Mesendoderm (in vitro differentiated cells): ENCODE measurements at regions not wholly inside any gene's neighbourhood (a gene's known extent, or its start where the extent isn't known, plus 50 kb on each side); places are given as distances from the start of the nearest gene placed in this dataset.

Source experiments
- DNase-seq: peaks from one replicate; pipeline ENCODE4 v3.0.0; 2013
- H2AK5ac ChIP-seq: 2 replicates; pipeline ENCODE4 v1.6.1; 2013; ENCODE audit warnings: low read length, inconsistent platforms
- H2BK120ac ChIP-seq: 2 replicates; pipeline ENCODE4 v1.6.1; 2013; ENCODE audit warnings: low read depth, mild to moderate bottlenecking, low read length, moderate library complexity, mixed read lengths
- H2BK15ac ChIP-seq: replicated peaks from 2 replicates; pipeline ENCODE4 v1.6.1; 2013; ENCODE audit warnings: low read depth, mild to moderate bottlenecking, moderate library complexity
- H2BK5ac ChIP-seq: 2 replicates; pipeline ENCODE4 v1.6.1; 2013; ENCODE audit warnings: low read length, inconsistent platforms
- H3K18ac ChIP-seq: 2 replicates; pipeline ENCODE4 v1.6.1; 2013; ENCODE audit warnings: mild to moderate bottlenecking, low read length, mixed read lengths
- H3K23ac ChIP-seq: one replicate; pipeline ENCODE4 v1.6.1; 2013; ENCODE audit warnings: low read length
- H3K27ac ChIP-seq: 2 replicates; pipeline ENCODE4 v1.5.1; 2013; ENCODE audit warnings: low read depth, mild to moderate bottlenecking, inconsistent platforms, low read length, moderate library complexity
- H3K27me3 ChIP-seq: 2 replicates; pipeline ENCODE4 v1.6.1; 2013; ENCODE audit warnings: low read length, control low read depth, mild to moderate bottlenecking, inconsistent platforms; ENCODE audit not compliant: insufficient read depth, poor library complexity
- H3K36me3 ChIP-seq: 2 replicates; pipeline ENCODE4 v1.6.1; 2013; ENCODE audit warnings: low read length, inconsistent platforms; ENCODE audit not compliant: control insufficient read depth, insufficient read depth
- H3K4ac ChIP-seq: one replicate; pipeline ENCODE4 v1.6.1; 2013; ENCODE audit warnings: low read depth, mild to moderate bottlenecking, low read length, moderate library complexity
- H3K4me1 ChIP-seq: 2 replicates; pipeline ENCODE4 v1.6.1; 2013; ENCODE audit warnings: low read depth, low read length, inconsistent platforms; ENCODE audit not compliant: control insufficient read depth
- H3K4me2 ChIP-seq: 2 replicates; pipeline ENCODE4 v1.6.1; 2013; ENCODE audit warnings: low read length
- H3K4me3 ChIP-seq: 2 replicates; pipeline ENCODE4 v1.5.1; 2013; ENCODE audit warnings: mild to moderate bottlenecking, low read length
- H3K56ac ChIP-seq: one replicate; pipeline ENCODE4 v1.6.1; 2013; ENCODE audit warnings: low read length
- H3K79me1 ChIP-seq: 2 replicates; pipeline ENCODE4 v1.6.1; 2013; ENCODE audit warnings: low read length, inconsistent platforms
- H3K79me2 ChIP-seq: 2 replicates; pipeline ENCODE4 v1.6.1; 2013; ENCODE audit warnings: mild to moderate bottlenecking, low read length; ENCODE audit not compliant: control insufficient read depth, insufficient read depth
- H3K9ac ChIP-seq: 2 replicates; pipeline ENCODE4 v1.6.1; 2013; ENCODE audit warnings: low read length, inconsistent platforms
- H4K5ac ChIP-seq: one replicate; pipeline ENCODE4 v1.6.1; 2013; ENCODE audit warnings: low read length
- H4K8ac ChIP-seq: one replicate; pipeline ENCODE4 v1.6.1; 2013; ENCODE audit warnings: low read depth, mild to moderate bottlenecking, control low read depth, low read length, moderate library complexity
- WGBS: extraction: QIAGEN DNeasy Blood & Tissue Kit; methylation state at CpG from one replicate; pipeline ENCODE4 v1.1.7; 2013; ENCODE audit warnings: low lambda C conversion rate, missing lambda C conversion rate; ENCODE audit not compliant: insufficient coverage; ENCODE audit errors: extremely low coverage; 5-methylcytosine and 5-hydroxymethylcytosine counted together

DNA sequence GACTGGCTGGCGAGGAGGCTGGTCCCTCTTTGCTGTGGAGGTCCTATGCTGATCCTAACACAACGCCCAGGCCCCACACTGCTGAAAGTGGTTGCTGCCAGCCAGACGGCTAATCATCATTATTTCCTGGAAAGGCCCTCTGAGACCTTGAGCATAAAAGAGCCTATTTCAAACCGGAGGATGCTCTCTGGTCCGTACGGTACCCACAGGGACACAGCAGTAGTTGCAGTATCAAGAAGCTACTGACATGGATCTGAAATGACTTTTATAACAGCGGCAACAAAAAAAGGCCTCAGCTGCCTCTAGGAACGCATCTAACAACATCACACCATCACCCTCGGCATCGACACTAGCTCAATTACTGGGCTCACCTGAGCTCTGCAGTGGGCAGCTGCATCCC lies 59.1 kb upstream of the FOXB1 start:
- Histone ChIP-seq H2BK120ac (no peak overlapping the region), H3K18ac (no peak overlapping the region), H2BK15ac (no peak overlapping the region), H3K36me3 (no peaks in the 10 kb centered on the region), H2BK5ac (no peak overlapping the region), H3K4me2 (no peak overlapping the region), H3K56ac (no peak overlapping the region), H4K5ac (no peak overlapping the region), H4K8ac (no peak overlapping the region), H3K23ac (no peak overlapping the region), H3K4me1 (no peaks in the 10 kb centered on the region), H3K79me2 (no peaks in the 10 kb centered on the region), H3K79me1 (no peaks in the 10 kb centered on the region), H2AK5ac (no peak overlapping the region), H3K9ac (no peak overlapping the region), H3K4me3 (no peak overlapping the region), H3K4ac (no peak overlapping the region), H3K27ac (no peak overlapping the region), H3K27me3 (no peaks in the 10 kb centered on the region)
- DNase-seq = no peak
- no CpG with 5 or more reads among the region's 10 CpGs for WGBS

DNA sequence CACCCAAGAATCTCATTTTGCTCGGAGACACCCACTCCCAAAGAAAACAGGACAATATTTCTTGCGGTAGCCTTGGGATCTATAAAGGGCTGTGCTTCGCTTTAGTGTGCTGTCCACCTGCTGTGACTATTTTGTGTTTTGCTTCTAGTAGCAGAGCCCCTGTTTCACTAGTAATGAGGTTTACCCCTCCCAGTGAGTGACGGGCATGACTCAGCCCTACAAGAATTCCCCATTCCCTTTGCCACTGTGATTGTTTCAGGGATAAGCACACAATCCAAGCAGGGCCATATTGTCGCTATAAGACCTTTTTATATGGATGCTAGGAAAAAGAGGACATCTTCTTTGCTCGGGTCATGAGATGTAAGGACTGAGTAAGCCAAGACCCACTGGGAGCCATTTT lies 62.5 kb upstream of the FOXB1 start:
- Histone ChIP-seq H3K4me2 (no peak overlapping the region), H4K8ac (no peak overlapping the region), H3K27ac (no peak overlapping the region), H2BK5ac (no peak overlapping the region), H3K9ac (no peak overlapping the region), H3K56ac (no peak overlapping the region), H3K27me3 (no peaks in the 10 kb centered on the region), H2BK120ac (no peak overlapping the region), H3K4ac (no peak overlapping the region), H3K79me1 (no peaks in the 10 kb centered on the region), H4K5ac (no peak overlapping the region), H3K4me3 (no peak overlapping the region), H3K79me2 (no peaks in the 10 kb centered on the region), H2BK15ac (no peak overlapping the region), H3K18ac (no peak overlapping the region), H3K23ac (no peak overlapping the region), H2AK5ac (no peak overlapping the region), H3K36me3 (no peaks in the 10 kb centered on the region), H3K4me1 (no peaks in the 10 kb centered on the region)
- peak; percentile 81 for DNase-seq
- WGBS = no CpG with 5 or more reads among the region's 6 CpGs

DNA sequence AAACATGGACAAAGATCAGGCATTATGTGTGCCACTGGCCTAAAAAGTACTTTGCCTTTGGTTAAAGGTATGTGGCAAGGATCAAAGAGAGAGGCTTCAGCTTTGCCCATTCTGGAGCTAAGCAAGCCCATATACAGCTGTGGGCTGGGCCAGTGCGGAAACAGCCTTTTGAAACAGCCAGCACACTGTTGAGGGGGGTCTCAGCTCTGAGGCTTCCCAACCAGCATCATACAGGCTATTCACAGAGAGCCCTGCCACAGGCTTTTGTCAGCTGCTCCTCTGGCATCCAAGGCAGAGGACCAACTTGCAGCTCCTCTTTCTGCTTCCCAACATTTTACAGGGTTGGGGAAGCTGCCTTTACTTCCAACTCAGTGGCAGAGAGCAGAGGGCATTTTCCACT lies 63.2 kb upstream of the FOXB1 start:
- no peaks in the 10 kb centered on the region for H3K27me3 ChIP-seq
- no peak overlapping the region for H3K56ac ChIP-seq
- H2AK5ac ChIP-seq = no peak overlapping the region
- H2BK120ac ChIP-seq = no peak overlapping the region
- H2BK15ac ChIP-seq = no peak overlapping the region
- H3K4me1 ChIP-seq = no peaks in the 10 kb centered on the region
- no CpG with 5 or more reads among the region's 1 CpG for WGBS
- H3K4me3 ChIP-seq = no peak overlapping the region
- no peak overlapping the region for H3K27ac ChIP-seq
- H3K79me1 ChIP-seq = no peaks in the 10 kb centered on the region
- H3K36me3 ChIP-seq = no peaks in the 10 kb centered on the region
- no peak for DNase-seq
- H3K18ac ChIP-seq = peak overlapping the region; percentile 23
- no peaks in the 10 kb centered on the region for H3K79me2 ChIP-seq
- no peak overlapping the region for H3K4me2 ChIP-seq
- H3K9ac ChIP-seq = no peak overlapping the region
- no peak overlapping the region for H3K4ac ChIP-seq
- no peak overlapping the region for H4K5ac ChIP-seq
- H2BK5ac ChIP-seq = no peak overlapping the region
- H4K8ac ChIP-seq = no peak overlapping the region
- H3K23ac ChIP-seq = no peak overlapping the region

DNA sequence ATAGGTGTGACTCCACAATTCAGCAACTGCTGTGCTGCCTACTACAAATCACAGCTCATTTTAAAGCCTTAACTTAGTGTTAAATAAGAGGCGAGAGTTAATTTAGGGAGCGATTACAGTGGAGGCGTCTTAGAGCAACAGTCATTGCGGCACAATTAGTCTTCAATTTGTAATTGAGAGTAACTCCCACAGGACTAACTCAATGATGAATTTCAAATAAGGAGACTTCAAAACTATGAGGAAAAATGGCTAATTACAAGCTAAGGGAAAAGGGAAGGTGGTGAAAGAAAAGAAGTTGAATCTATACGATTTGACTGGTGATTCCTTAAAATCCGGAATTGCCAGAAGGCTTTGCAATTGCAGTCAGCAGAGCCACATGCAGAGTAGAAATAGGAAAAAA lies 63.7 kb upstream of the FOXB1 start:
- no peaks in the 10 kb centered on the region for H3K27me3 ChIP-seq
- no peak overlapping the region for H2BK120ac ChIP-seq
- no peak overlapping the region for H3K9ac ChIP-seq
- H3K18ac ChIP-seq = no peak overlapping the region
- H3K4me2 ChIP-seq = no peak overlapping the region
- no peaks in the 10 kb centered on the region for H3K79me1 ChIP-seq
- H3K56ac ChIP-seq = no peak overlapping the region
- no peak overlapping the region for H2BK15ac ChIP-seq
- H4K5ac ChIP-seq = no peak overlapping the region
- no peak overlapping the region for H2AK5ac ChIP-seq
- no peaks in the 10 kb centered on the region for H3K79me2 ChIP-seq
- no CpG with 5 or more reads among the region's 6 CpGs for WGBS
- no peak overlapping the region for H3K4me3 ChIP-seq
- H3K27ac ChIP-seq = no peak overlapping the region
- no peak overlapping the region for H3K23ac ChIP-seq
- no peaks in the 10 kb centered on the region for H3K36me3 ChIP-seq
- H3K4me1 ChIP-seq = no peaks in the 10 kb centered on the region
- H4K8ac ChIP-seq = no peak overlapping the region
- no peak overlapping the region for H2BK5ac ChIP-seq
- no peak overlapping the region for H3K4ac ChIP-seq
- DNase-seq = no peak

DNA sequence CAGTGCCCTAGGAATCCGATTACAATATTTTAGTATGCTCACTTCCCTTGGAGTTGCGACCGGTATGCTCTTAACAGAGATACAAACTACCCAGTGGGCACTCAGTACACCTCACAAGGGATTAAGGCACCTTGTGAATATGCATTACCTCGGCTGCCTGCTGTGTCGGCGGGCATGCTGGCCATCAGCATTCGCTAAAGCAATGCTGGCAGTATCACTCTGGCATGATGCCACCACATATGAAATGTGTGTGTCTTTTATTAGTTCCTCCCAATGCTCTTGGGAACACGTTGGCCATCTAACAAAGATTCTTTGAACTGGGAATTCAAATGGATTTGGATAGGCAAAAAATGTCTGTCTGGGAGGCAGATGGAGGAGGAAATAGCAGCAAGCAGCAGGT lies 67.4 kb upstream of the FOXB1 start:
- H2BK15ac ChIP-seq = no peak overlapping the region
- H2BK5ac ChIP-seq = no peak overlapping the region
- no peaks in the 10 kb centered on the region for H3K4me1 ChIP-seq
- no CpG with 5 or more reads among the region's 8 CpGs for WGBS
- no peak overlapping the region for H3K9ac ChIP-seq
- no peak overlapping the region for H3K4ac ChIP-seq
- H3K18ac ChIP-seq = no peak overlapping the region
- H4K8ac ChIP-seq = no peak overlapping the region
- no peak overlapping the region for H3K4me2 ChIP-seq
- no peaks in the 10 kb centered on the region for H3K79me2 ChIP-seq
- DNase-seq = no peak
- H3K27ac ChIP-seq = no peak overlapping the region
- H3K4me3 ChIP-seq = no peak overlapping the region
- no peak overlapping the region for H3K23ac ChIP-seq
- H2AK5ac ChIP-seq = no peak overlapping the region
- H3K79me1 ChIP-seq = no peaks in the 10 kb centered on the region
- H3K56ac ChIP-seq = no peak overlapping the region
- H2BK120ac ChIP-seq = no peak overlapping the region
- H3K36me3 ChIP-seq = no peaks in the 10 kb centered on the region
- H4K5ac ChIP-seq = no peak overlapping the region
- no peaks in the 10 kb centered on the region for H3K27me3 ChIP-seq

DNA sequence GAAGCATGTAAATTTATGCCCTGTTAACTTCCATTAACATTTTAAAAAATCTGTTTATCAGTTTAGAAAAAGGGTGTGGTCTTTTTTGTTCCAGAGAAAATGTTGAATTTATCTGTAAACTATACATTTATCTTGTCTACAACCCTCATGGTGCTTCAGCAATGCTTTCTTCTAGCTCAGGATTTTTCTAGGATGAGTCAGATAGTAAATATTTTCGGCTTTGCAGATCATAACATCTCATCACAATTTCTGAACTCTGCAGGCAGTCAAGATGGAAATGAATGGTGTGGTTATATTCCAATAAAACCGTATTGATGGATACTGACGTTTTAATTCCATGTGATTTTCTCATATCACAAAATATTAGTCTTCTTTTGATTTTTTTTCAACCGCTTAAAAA lies 70.5 kb upstream of the FOXB1 start:
- no peak overlapping the region for H3K23ac ChIP-seq
- no peaks in the 10 kb centered on the region for H3K4me1 ChIP-seq
- no peak overlapping the region for H3K56ac ChIP-seq
- H3K4me3 ChIP-seq = no peak overlapping the region
- H4K8ac ChIP-seq = no peak overlapping the region
- H2BK15ac ChIP-seq = no peak overlapping the region
- no peak overlapping the region for H2AK5ac ChIP-seq
- WGBS = no CpG with 5 or more reads among the region's 4 CpGs
- H3K36me3 ChIP-seq = no peaks in the 10 kb centered on the region
- H4K5ac ChIP-seq = no peak overlapping the region
- no peak overlapping the region for H3K9ac ChIP-seq
- no peak overlapping the region for H3K18ac ChIP-seq
- H3K79me2 ChIP-seq = no peaks in the 10 kb centered on the region
- no peak overlapping the region for H2BK120ac ChIP-seq
- no peak overlapping the region for H3K27ac ChIP-seq
- H2BK5ac ChIP-seq = no peak overlapping the region
- H3K4me2 ChIP-seq = no peak overlapping the region
- no peak overlapping the region for H3K4ac ChIP-seq
- DNase-seq = peak; percentile 40
- no peaks in the 10 kb centered on the region for H3K27me3 ChIP-seq
- H3K79me1 ChIP-seq = no peaks in the 10 kb centered on the region
